ENCODE measurements at regions not wholly inside any gene's neighbourhood (a gene's known extent, or its start where the extent isn't known, plus 50 kb on each side); places are given as distances from the start of the nearest gene placed in this dataset.

DNA sequence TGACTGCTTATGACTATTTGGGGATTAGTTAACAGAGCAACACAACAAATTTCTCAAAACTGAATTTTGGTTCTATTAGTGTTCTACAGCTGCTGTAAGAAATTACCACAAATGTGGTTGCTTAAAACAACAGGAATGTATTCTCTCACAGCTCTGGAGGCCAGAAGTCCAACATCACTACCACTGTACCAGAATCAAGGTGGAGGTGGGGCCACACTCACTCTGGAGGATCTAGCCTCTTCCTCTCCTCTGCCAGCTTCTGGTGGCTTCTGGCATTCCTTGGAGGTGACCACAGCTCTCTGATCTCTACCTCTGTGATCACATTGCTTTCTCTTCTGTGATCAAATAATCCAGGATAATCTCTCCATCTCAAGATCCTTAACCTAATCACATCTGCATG, 194.7 kb upstream of the BMPER start:
- ATAC-seq (no peak), DNase-seq (ENCODE audit: low spot score) (no peak)
- Mint-ChIP-seq H3K27ac (peak overlapping the region; percentile 7 to 10), H3K4me3 (peak overlapping the region; percentile 20), H3K9me3 (no peaks in the 10 kb centered on the region), H3K27me3 (peaks cover 0 to 8% of the 10 kb centered on the region in 2 donors), H3K36me3 (peaks cover 6% of the 10 kb centered on the region), H3K4me1 (ENCODE audit: low read depth in 2 of 2) (peaks cover 39 to 50% of the 10 kb centered on the region in 2 donors)

DNA sequence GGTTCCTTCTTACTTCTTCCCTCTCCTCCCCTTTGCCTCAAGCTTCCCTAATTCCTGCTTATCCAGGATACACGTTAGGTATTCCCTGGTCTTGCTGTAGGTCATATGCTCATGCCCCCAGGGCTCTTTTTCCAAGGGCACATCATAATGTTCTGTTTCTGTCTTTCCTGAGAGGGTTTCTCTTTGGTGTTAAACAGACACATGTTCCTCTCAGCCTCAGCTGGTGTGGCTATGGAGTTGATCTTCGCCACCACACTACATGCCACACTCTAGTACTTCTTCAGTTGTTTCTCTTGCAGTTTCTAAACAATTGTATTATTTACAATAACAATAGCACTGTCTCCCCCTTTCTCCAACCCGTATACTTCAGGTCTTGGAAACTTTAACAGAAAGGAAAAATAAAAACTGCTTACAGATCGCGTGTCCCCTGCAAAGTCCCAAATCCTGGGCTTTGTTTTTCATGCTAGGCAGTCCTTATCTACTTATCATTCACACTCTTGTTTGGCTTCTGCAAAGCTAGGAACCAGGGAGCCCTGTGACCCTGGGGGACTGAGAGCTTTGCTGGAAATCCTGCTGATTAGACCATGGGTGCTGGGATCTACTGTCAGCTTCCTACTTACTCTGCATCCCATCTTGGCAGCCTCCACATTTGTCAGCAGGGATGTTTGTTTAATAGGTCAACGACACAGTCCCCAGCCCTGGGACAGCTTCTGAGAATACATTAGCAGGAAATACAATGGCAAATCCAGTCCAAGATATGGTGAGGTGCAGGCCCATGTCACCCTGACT, 193.9 kb upstream of the BMPER start:
- no peak for ATAC-seq
- peaks cover 0 to 8% of the 10 kb centered on the region in 2 donors for H3K27me3 Mint-ChIP-seq
- H3K9me3 Mint-ChIP-seq: no peaks in the 10 kb centered on the region
- peak overlapping the region; percentile 7 to 10 for H3K27ac Mint-ChIP-seq
- H3K4me1 Mint-ChIP-seq (ENCODE audit: low read depth in 2 of 2): peaks cover 37 to 48% of the 10 kb centered on the region in 2 donors
- H3K4me3 Mint-ChIP-seq: no peak overlapping the region
- DNase-seq (ENCODE audit: low spot score): no peak
- peaks cover 6% of the 10 kb centered on the region for H3K36me3 Mint-ChIP-seq

DNA sequence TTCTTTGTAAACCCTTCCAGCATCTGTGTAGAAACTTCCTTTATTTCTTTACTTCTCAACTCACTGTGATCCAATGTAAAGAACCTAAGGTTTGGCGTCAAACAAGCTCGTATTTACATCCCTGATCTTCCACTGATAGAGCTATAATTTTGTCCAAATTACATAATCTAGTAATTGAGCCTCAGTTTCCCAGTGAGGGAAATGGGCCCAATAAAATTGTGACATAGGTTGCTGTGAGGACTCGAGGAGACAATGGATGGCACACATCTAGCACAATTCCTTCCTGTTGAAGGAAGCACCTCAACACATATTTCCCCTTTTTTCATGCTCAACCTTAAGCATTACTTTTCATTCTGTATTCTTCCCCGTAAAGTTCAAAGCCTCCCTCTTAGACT, 193.3 kb upstream of the BMPER start:
- no peak overlapping the region for H3K4me3 Mint-ChIP-seq
- ATAC-seq (no peak), DNase-seq (ENCODE audit: low spot score) (no peak)
- H3K27ac Mint-ChIP-seq: peak overlapping the region; percentile 7 to 10
- peaks cover 0 to 8% of the 10 kb centered on the region in 2 donors for H3K27me3 Mint-ChIP-seq
- peaks cover 38 to 48% of the 10 kb centered on the region in 2 donors for H3K4me1 Mint-ChIP-seq (ENCODE audit: low read depth in 2 of 2)
- peaks cover 6% of the 10 kb centered on the region for H3K36me3 Mint-ChIP-seq
- no peaks in the 10 kb centered on the region for H3K9me3 Mint-ChIP-seq

DNA sequence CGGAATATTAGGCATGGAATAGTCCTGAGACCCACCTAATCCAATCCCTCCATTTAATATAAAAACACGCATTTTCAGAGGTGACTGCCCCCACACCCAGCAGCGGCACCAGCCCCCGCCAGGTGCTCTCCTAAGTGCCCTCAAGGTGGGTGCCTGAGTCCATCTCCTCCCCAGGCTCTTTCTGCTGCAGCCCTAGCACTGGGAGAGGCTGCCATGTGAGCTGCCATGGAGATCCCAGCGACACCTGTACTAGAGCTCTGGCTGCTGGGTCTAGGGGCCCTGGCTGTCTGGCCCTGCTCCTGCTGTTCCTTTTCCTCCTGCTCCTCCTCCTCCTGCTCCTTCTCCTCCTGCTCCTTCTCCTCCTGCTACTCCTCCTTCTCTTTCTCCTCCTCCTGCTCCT, 191.1 kb upstream of the BMPER start:
- H3K9me3 Mint-ChIP-seq: no peaks in the 10 kb centered on the region
- ATAC-seq: no peak
- H3K4me1 Mint-ChIP-seq (ENCODE audit: low read depth in 2 of 2): peaks cover 31 to 35% of the 10 kb centered on the region in 2 donors
- no peak overlapping the region for H3K4me3 Mint-ChIP-seq
- no peak for DNase-seq (ENCODE audit: low spot score)
- H3K27ac Mint-ChIP-seq: no peak overlapping the region
- H3K27me3 Mint-ChIP-seq: peaks cover 0 to 8% of the 10 kb centered on the region in 2 donors
- H3K36me3 Mint-ChIP-seq: peaks cover 6% of the 10 kb centered on the region

- DNase-seq (ENCODE audit: low spot score) (no peak), ATAC-seq (no peak)
Observed at GRCh38 chr7:33716581-33717477, 188.5 kb upstream of the BMPER start.

GRCh38 chr7:33719059-33719581, 186.2 kb upstream of the BMPER start:
- Mint-ChIP-seq H3K36me3 (peaks cover 6% of the 10 kb centered on the region), H3K4me3 (no peak overlapping the region), H3K27ac (no peak overlapping the region), H3K4me1 (ENCODE audit: low read depth in 2 of 2) (peaks cover 21 to 23% of the 10 kb centered on the region in 2 donors), H3K9me3 (no peaks in the 10 kb centered on the region), H3K27me3 (peaks cover 0 to 8% of the 10 kb centered on the region in 2 donors)
- no peak for ATAC-seq
- no peak for DNase-seq (ENCODE audit: low spot score)

More at GRCh38 chr7:33716581-33717477, 188.5 kb upstream of the BMPER start:
- Mint-ChIP-seq H3K36me3 (peaks cover 6% of the 10 kb centered on the region), H3K4me1 (ENCODE audit: low read depth in 2 of 2) (peaks cover 21 to 23% of the 10 kb centered on the region in 2 donors), H3K27ac (peak overlapping the region in 1 of 2 donors; percentile 6), H3K9me3 (no peaks in the 10 kb centered on the region), H3K4me3 (no peak overlapping the region), H3K27me3 (peaks cover 0 to 8% of the 10 kb centered on the region in 2 donors)

DNA sequence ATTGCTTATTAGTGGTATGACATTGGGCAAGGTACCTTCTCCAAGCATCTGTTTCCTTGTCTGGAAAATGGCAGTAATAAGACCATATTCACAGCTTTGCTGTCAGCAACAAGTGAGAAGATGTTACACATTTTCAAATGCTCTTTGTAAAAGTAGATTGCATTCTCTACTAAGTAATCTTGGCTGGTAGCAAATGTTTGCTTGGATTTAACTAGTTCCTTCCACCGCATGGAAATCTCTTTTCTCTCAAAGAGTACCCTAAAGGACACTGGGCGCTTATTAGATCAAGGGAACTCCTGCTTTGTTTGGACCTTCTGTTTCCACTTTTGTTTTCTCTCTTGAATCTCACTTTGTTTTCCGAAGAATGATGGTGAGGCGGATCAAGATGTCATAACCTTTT, 185.2 kb upstream of the BMPER start:
- peaks cover 15 to 17% of the 10 kb centered on the region in 2 donors for H3K4me1 Mint-ChIP-seq (ENCODE audit: low read depth in 2 of 2)
- no peak overlapping the region for H3K4me3 Mint-ChIP-seq
- no peaks in the 10 kb centered on the region for H3K9me3 Mint-ChIP-seq
- peaks cover 0 to 2% of the 10 kb centered on the region in 2 donors for H3K27me3 Mint-ChIP-seq
- no peak overlapping the region for H3K27ac Mint-ChIP-seq
- DNase-seq (ENCODE audit: low spot score) (no peak), ATAC-seq (no peak)
- H3K36me3 Mint-ChIP-seq: peaks cover 2% of the 10 kb centered on the region

- no peaks in the 10 kb centered on the region for H3K36me3 Mint-ChIP-seq
- no peak for ATAC-seq
Observed at GRCh38 chr7:33720870-33721269, 184.5 kb upstream of the BMPER start.

DNA sequence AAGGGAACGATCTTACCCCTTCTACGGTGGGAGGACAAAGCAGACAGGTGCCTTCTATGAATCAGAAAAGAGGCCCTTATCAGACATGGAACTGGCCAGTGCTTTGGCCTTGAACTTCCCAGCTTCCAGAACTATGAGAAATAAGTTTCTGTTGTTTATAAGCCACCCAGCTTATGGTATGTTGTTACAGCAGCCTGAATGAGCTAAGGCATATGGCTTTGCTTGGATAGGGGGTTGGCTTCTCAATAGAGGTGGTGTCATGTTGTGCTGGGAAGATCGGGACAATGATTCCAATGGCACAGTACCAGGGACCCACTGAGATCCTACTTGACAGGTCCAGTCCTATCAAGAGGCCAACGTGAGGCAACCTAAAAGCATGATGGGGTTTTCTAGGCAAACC, 183.4 kb upstream of the BMPER start:
- ATAC-seq (no peak), DNase-seq (ENCODE audit: low spot score) (no peak)
- peaks cover 4 to 12% of the 10 kb centered on the region in 2 donors for H3K4me1 Mint-ChIP-seq (ENCODE audit: low read depth in 2 of 2)
- no peak overlapping the region for H3K27ac Mint-ChIP-seq
- no peaks in the 10 kb centered on the region for H3K9me3 Mint-ChIP-seq
- no peaks in the 10 kb centered on the region for H3K36me3 Mint-ChIP-seq
- H3K4me3 Mint-ChIP-seq: no peak overlapping the region
- no peaks in the 10 kb centered on the region for H3K27me3 Mint-ChIP-seq

More at GRCh38 chr7:33720870-33721269, 184.5 kb upstream of the BMPER start:
- Mint-ChIP-seq H3K27me3 (no peaks in the 10 kb centered on the region), H3K27ac (no peak overlapping the region), H3K4me1 (ENCODE audit: low read depth in 2 of 2) (peaks cover 15 to 18% of the 10 kb centered on the region in 2 donors), H3K9me3 (no peaks in the 10 kb centered on the region), H3K4me3 (no peak overlapping the region)
- DNase-seq (ENCODE audit: low spot score): no peak

GRCh38 chr7:33722383-33723101, 182.8 kb upstream of the BMPER start:
- H3K9me3 Mint-ChIP-seq: no peaks in the 10 kb centered on the region
- no peaks in the 10 kb centered on the region for H3K36me3 Mint-ChIP-seq
- no peak overlapping the region for H3K27ac Mint-ChIP-seq
- DNase-seq (ENCODE audit: low spot score) (no peak), ATAC-seq (peak in 1 of 2 donors; percentile 41)
- H3K4me3 Mint-ChIP-seq: no peak overlapping the region
- no peaks in the 10 kb centered on the region for H3K27me3 Mint-ChIP-seq
- peaks cover 0 to 8% of the 10 kb centered on the region in 2 donors for H3K4me1 Mint-ChIP-seq (ENCODE audit: low read depth in 2 of 2)

DNA sequence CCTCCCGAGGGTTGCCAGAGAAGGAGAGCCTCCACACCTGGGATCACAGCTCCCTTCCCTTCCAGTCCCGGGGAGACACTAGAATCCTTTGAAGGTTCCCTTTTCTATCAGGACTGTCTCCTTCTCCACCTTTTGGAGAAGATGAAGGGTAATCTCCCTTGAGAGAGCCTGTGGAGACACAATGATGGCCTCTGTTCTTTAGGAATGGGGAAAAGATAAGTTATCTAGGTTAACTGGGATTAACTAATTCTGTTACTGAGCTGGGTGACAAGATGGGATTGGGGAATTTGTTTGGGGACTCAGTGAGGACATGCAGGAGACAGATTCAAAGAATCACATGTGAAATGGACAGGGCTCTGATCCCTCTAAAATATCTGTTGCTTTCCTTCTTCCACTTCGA, 181.1 kb upstream of the BMPER start:
- DNase-seq (ENCODE audit: low spot score): no peak

GRCh38 chr7:33725111-33726025, 180.0 kb upstream of the BMPER start:
- DNase-seq (ENCODE audit: low spot score) (no peak), ATAC-seq (no peak)
- Mint-ChIP-seq H3K36me3 (no peaks in the 10 kb centered on the region), H3K9me3 (no peaks in the 10 kb centered on the region), H3K27me3 (no peaks in the 10 kb centered on the region), H3K27ac (no peak overlapping the region), H3K4me1 (ENCODE audit: low read depth in 2 of 2) (peaks cover 4 to 8% of the 10 kb centered on the region in 2 donors), H3K4me3 (no peak overlapping the region)

More for the DNA sequence above, 181.1 kb upstream of the BMPER start:
- H3K9me3 Mint-ChIP-seq: no peaks in the 10 kb centered on the region
- H3K4me3 Mint-ChIP-seq: no peak overlapping the region
- peaks cover 0 to 8% of the 10 kb centered on the region in 2 donors for H3K4me1 Mint-ChIP-seq (ENCODE audit: low read depth in 2 of 2)
- no peak for ATAC-seq
- no peaks in the 10 kb centered on the region for H3K36me3 Mint-ChIP-seq
- H3K27me3 Mint-ChIP-seq: no peaks in the 10 kb centered on the region
- no peak overlapping the region for H3K27ac Mint-ChIP-seq
